ENCODE measurements at regions not wholly inside any gene's neighbourhood (a gene's known extent, or its start where the extent isn't known, plus 50 kb on each side); places are given as distances from the start of the nearest gene placed in this dataset.

DNA sequence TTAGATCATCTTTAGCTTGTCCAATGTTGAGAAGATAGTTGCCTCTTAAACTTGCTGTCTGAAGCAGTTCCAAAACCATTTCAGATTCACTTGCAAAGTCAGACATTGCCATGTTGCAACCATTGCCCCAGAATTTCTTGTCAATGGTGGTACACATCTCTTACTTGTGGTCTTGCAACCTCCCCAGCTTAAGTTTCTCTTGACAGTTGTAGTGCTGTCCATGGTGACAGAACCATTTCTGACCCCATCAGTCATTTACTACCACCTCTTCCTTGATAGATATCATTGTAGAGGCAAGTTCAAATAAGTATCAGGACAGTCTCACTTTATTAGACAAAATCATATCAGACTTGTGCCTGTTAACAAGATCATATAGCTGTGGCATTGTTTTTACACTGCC lies 407.2 kb upstream of the HNRNPA3 start:
- no peak for DNase-seq (ENCODE audit: extremely low spot score)
- TF ChIP-seq CTBP1 (IDR thresholded peaks at IDR 0.05; ENCODE audit: borderline replicate concordance) (no peak), ELF4 (IDR thresholded peaks at IDR 0.05) (no peak), FOXK2 (IDR thresholded peaks at IDR 0.05) (no peak), BHLHE40 (IDR thresholded peaks at IDR 0.05; ENCODE audit: borderline replicate concordance) (no peak), ARNT (IDR thresholded peaks at IDR 0.05) (no peak), L3MBTL2 (conservative IDR thresholded peaks at IDR 0.05) (no peak), NFRKB (IDR thresholded peaks at IDR 0.05) (no peak), ZNF384 (IDR thresholded peaks at IDR 0.05) (no peak), LEF1 (IDR thresholded peaks at IDR 0.05; ENCODE audit: borderline replicate concordance) (no peak), FOXA1 (IDR thresholded peaks at IDR 0.05) (no peak), FOXM1 (IDR thresholded peaks at IDR 0.05; ENCODE audit: borderline replicate concordance) (no peak), TARDBP (IDR thresholded peaks at IDR 0.05) (no peak)
- TF ChIP-seq, protein P1, sequence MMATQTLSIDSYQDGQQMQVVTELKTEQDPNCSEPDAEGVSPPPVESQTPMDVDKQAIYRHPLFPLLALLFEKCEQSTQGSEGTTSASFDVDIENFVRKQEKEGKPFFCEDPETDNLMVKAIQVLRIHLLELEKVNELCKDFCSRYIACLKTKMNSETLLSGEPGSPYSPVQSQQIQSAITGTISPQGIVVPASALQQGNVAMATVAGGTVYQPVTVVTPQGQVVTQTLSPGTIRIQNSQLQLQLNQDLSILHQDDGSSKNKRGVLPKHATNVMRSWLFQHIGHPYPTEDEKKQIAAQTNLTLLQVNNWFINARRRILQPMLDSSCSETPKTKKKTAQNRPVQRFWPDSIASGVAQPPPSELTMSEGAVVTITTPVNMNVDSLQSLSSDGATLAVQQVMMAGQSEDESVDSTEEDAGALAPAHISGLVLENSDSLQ (IDR thresholded peaks at IDR 0.05): no peak
- ChIA-PET POLR2A (no interaction called here), CTCF (interaction anchor here (1.2 kb wide), 1 partner anchor 9 kb away, joined by 6 read pairs; no protein-coding TSS in a partner anchor)

DNA sequence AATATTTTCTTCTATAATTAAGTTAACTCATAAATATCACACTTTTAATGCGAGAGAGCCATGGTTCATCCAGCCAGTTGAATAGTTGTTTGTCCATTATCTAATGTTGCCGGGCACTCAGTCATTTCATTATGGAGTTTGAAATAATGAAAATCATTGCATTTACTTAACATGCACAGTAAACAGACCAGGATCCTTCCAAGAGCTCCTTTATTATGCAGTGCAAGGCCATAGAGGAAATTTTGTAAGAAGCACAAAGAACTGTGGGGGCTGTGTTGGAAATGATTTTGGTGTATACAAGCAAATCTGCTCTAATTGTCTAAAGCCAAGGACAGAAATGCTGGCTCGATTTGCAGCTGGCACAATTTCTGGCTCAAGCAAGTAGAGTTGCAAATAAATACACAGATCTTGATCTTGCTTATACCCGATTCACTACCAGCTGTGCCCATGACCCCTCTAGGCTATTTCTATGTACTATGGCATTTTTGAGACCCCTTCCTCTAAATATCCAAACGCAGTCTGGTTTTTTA lies 400.3 kb upstream of the HNRNPA3 start:
- CTCF ChIA-PET: no interaction called here
- POLR2A ChIA-PET: no interaction called here
- DNase-seq (ENCODE audit: extremely low spot score): no peak
- no peak for TF ChIP-seq BHLHE40 (IDR thresholded peaks at IDR 0.05; ENCODE audit: borderline replicate concordance)
- TF ChIP-seq HDGF (IDR thresholded peaks at IDR 0.05; ENCODE audit: borderline replicate concordance): no peak
- no peak for TF ChIP-seq NFRKB (IDR thresholded peaks at IDR 0.05)
- TF ChIP-seq SUZ12 (IDR thresholded peaks at IDR 0.05): no peak
- TF ChIP-seq ARNT (IDR thresholded peaks at IDR 0.05): no peak

DNA sequence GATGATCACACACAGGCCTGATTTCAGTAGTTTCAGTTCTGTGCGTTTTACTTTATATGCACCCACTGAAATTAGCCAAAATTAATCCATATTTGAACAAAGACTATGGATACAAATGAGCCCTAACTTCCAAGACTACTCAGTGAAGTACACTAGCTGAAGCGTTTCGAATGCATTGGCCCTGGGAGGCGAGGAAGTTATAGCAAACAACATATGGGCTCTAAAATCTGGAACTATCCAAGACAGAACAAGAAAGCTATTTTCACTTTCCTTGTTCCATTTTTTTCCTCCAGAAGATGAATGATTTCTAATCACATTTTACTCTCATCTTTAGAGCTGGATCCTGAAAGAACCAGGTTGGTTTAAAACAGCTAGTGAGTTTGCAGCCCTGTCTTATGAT lies 399.4 kb upstream of the HNRNPA3 start:
- POLR2A ChIA-PET: no interaction called here
- TF ChIP-seq TARDBP (IDR thresholded peaks at IDR 0.05) (no peak), FOXM1 (IDR thresholded peaks at IDR 0.05; ENCODE audit: borderline replicate concordance) (no peak), FOXK2 (IDR thresholded peaks at IDR 0.05) (no peak), SUZ12 (IDR thresholded peaks at IDR 0.05) (no peak), NFRKB (IDR thresholded peaks at IDR 0.05) (no peak), L3MBTL2 (conservative IDR thresholded peaks at IDR 0.05) (no peak), BHLHE40 (IDR thresholded peaks at IDR 0.05; ENCODE audit: borderline replicate concordance) (no peak), ARNT (IDR thresholded peaks at IDR 0.05) (no peak), CTBP1 (IDR thresholded peaks at IDR 0.05; ENCODE audit: borderline replicate concordance) (no peak), ZNF384 (IDR thresholded peaks at IDR 0.05) (no peak), SP1 (IDR thresholded peaks at IDR 0.05) (no peak), HDGF (IDR thresholded peaks at IDR 0.05; ENCODE audit: borderline replicate concordance) (no peak), FOXA1 (IDR thresholded peaks at IDR 0.05) (no peak), LEF1 (IDR thresholded peaks at IDR 0.05; ENCODE audit: borderline replicate concordance) (no peak), ELF4 (IDR thresholded peaks at IDR 0.05) (no peak)
- TF ChIP-seq, protein P1 (IDR thresholded peaks at IDR 0.05): no peak
- DNase-seq (ENCODE audit: extremely low spot score): no peak
- CTCF ChIA-PET: interaction anchor here (2.0 to 2.1 kb wide), 2 partner anchors 159 to 335 kb away, joined by 10 read pairs; no protein-coding TSS in a partner anchor

DNA sequence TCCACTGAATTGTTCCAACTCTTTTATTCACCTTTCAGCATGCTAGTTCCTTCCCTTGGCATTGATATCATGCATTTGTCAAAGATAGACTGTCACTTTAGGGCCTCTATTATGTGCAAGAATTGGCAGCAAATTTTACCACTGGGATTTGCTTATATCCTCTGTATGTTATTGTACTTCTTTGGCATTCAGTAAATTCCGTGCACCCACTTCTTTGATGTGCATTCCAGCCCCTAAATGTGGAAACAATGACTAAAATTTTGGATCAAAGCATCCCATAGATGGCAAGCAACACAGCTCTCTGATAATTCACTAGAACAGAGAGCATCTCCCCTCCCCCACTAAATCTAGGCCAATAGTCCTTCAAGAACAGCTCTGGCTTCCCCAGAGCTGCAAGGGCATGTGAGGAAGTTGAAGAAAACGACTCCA lies 399.0 kb upstream of the HNRNPA3 start:
- no peak for DNase-seq (ENCODE audit: extremely low spot score)
- no peak for TF ChIP-seq TARDBP (IDR thresholded peaks at IDR 0.05)
- TF ChIP-seq, protein P1 (IDR thresholded peaks at IDR 0.05): no peak
- TF ChIP-seq ELF4 (IDR thresholded peaks at IDR 0.05): no peak
- TF ChIP-seq ARNT (IDR thresholded peaks at IDR 0.05): no peak
- TF ChIP-seq BHLHE40 (IDR thresholded peaks at IDR 0.05; ENCODE audit: borderline replicate concordance): no peak
- no peak for TF ChIP-seq FOXM1 (IDR thresholded peaks at IDR 0.05; ENCODE audit: borderline replicate concordance)
- no peak for TF ChIP-seq L3MBTL2 (conservative IDR thresholded peaks at IDR 0.05)
- no peak for TF ChIP-seq SP1 (IDR thresholded peaks at IDR 0.05)
- no peak for TF ChIP-seq CTBP1 (IDR thresholded peaks at IDR 0.05; ENCODE audit: borderline replicate concordance)
- POLR2A ChIA-PET: no interaction called here
- CTCF ChIA-PET: interaction anchor here (0.6 to 2.1 kb wide), 4 partner anchors 50 to 335 kb away, joined by 3 to 10 read pairs (median 8); no protein-coding TSS in a partner anchor

DNA sequence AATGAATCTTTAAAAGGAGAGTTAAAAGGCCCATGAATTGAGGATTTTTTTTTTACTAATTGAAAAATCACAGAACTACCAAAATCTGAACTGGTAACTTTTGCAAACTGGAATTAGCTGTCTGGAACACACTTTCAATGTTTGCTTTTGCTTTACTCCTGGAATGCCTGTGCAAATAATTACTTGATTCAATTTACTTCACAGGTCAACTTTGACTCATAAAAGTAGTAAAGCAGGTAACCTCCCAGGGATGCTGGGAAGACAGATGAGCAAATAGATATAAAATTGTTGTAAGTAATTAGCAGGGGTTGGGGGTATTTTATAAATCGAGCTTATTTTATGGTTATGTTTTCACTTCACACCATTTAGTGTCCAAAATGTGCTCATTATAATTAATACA lies 398.3 kb upstream of the HNRNPA3 start:
- ChIA-PET POLR2A (no interaction called here), CTCF (interaction anchor here (0.6 to 2.1 kb wide), 10 partner anchors 10 to 688 kb away, joined by 3 to 10 read pairs (median 4); no protein-coding TSS in a partner anchor)
- no peak for TF ChIP-seq BHLHE40 (IDR thresholded peaks at IDR 0.05; ENCODE audit: borderline replicate concordance)
- no peak for TF ChIP-seq HDGF (IDR thresholded peaks at IDR 0.05; ENCODE audit: borderline replicate concordance)
- no peak for TF ChIP-seq SUZ12 (IDR thresholded peaks at IDR 0.05)
- no peak for TF ChIP-seq TARDBP (IDR thresholded peaks at IDR 0.05)
- TF ChIP-seq CTBP1 (IDR thresholded peaks at IDR 0.05; ENCODE audit: borderline replicate concordance): no peak
- TF ChIP-seq ZNF384 (IDR thresholded peaks at IDR 0.05): no peak
- TF ChIP-seq L3MBTL2 (conservative IDR thresholded peaks at IDR 0.05): no peak
- no peak for TF ChIP-seq LEF1 (IDR thresholded peaks at IDR 0.05; ENCODE audit: borderline replicate concordance)
- TF ChIP-seq NFRKB (IDR thresholded peaks at IDR 0.05): no peak
- no peak for TF ChIP-seq FOXK2 (IDR thresholded peaks at IDR 0.05)
- TF ChIP-seq, protein P1 (IDR thresholded peaks at IDR 0.05): no peak
- TF ChIP-seq FOXA1 (IDR thresholded peaks at IDR 0.05): no peak
- no peak for TF ChIP-seq ELF4 (IDR thresholded peaks at IDR 0.05)
- TF ChIP-seq ARNT (IDR thresholded peaks at IDR 0.05): no peak
- TF ChIP-seq FOXM1 (IDR thresholded peaks at IDR 0.05; ENCODE audit: borderline replicate concordance): no peak
- TF ChIP-seq SP1 (IDR thresholded peaks at IDR 0.05): no peak
- DNase-seq (ENCODE audit: extremely low spot score): no peak

Measured in HEK293T (cell line).